ENCODE measurements at regions not wholly inside any gene's neighbourhood (a gene's known extent, or its start where the extent isn't known, plus 50 kb on each side); places are given as distances from the start of the nearest gene placed in this dataset.

- Histone ChIP-seq H3K27me3 (ENCODE audit: insufficient read depth, low read length) (no peaks in the 10 kb centered on the region), H3K36me3 (ENCODE audit: control insufficient read depth in 1 of 2, insufficient read depth in 2 of 2, low read length in 2 of 2) (no peaks in the 10 kb centered on the region), H3K4me2 (ENCODE audit: low read length) (no peak overlapping the region), H3K79me2 (ENCODE audit: insufficient read depth, low read length) (no peaks in the 10 kb centered on the region), H3K4me1 (ENCODE audit: control insufficient read depth in 1 of 2, insufficient read depth in 2 of 2, low read length in 2 of 2) (no peaks in the 10 kb centered on the region), H3K9ac (ENCODE audit: low read length) (no peak overlapping the region), H3K9me3 (ENCODE audit: control insufficient read depth in 1 of 2, insufficient read depth in 1 of 2, low read depth in 1 of 2, low read length in 2 of 2) (peaks cover 9 to 12% of the 10 kb centered on the region in 2 experiments; a peak in 2 of 4 replicates), H3K4me3 (replicated peaks in 1 of 2; ENCODE audit: low read depth in 1 of 2, low read length in 2 of 2) (no peak overlapping the region), H4K20me1 (ENCODE audit: insufficient read depth) (no peaks in the 10 kb centered on the region), H2AFZ (ENCODE audit: low read depth, low read length, poor library complexity, severe bottlenecking) (no peak overlapping the region), H3K27ac (ENCODE audit: low read depth, low read length) (no peak overlapping the region), H3K9me2 (ENCODE audit: insufficient read depth) (no peaks in the 10 kb centered on the region)
- ChIA-PET POLR2A (no interaction called here), RAD21 (ENCODE audit: low non-redundant PET in 1 of 2, low total read pairs in 2 of 2, uncharacterized antibody in 2 of 2, unreplicated experiment in 2 of 2) (no interaction called here), CTCF (no interaction called here)
- ATAC-seq (no peak), DNase-seq (ENCODE audit: low read depth, low spot score) (no peak)
- TF ChIP-seq, protein P1, sequence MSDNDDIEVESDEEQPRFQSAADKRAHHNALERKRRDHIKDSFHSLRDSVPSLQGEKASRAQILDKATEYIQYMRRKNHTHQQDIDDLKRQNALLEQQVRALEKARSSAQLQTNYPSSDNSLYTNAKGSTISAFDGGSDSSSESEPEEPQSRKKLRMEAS (IDR thresholded peaks at IDR 0.05): no peak
- TF ChIP-seq ZBTB33 (IDR thresholded peaks at IDR 0.05; ENCODE audit: extremely low read depth, insufficient replicate concordance, low read length) (no peak), POLR2AphosphoS5 (IDR thresholded peaks at IDR 0.05; ENCODE audit: low read depth, low read length) (no peak), CTCF (IDR thresholded peaks at IDR 0.05 in 2 of 3, conservative IDR thresholded peaks at IDR 0.05 in 1 of 3; ENCODE audit: borderline replicate concordance in 1 of 3, insufficient read depth in 1 of 3, low read depth in 2 of 3, low read length in 2 of 3) (no peak), EGR1 (IDR thresholded peaks at IDR 0.05; ENCODE audit: low read depth) (no peak), RAD21 (IDR thresholded peaks at IDR 0.05; ENCODE audit: low read depth) (no peak), ZFX (IDR thresholded peaks at IDR 0.05) (no peak), ELF1 (IDR thresholded peaks at IDR 0.05; ENCODE audit: borderline replicate concordance, low read depth) (no peak), FOSL1 (IDR thresholded peaks at IDR 0.05; ENCODE audit: low read depth) (no peak), POLR2A (IDR thresholded peaks at IDR 0.05; ENCODE audit: borderline replicate concordance, extremely low read depth, insufficient read depth, insufficient read length) (no peak), TCF7L2 (IDR thresholded peaks at IDR 0.05; ENCODE audit: borderline replicate concordance, extremely low read depth, insufficient read depth, insufficient read length) (no peak), SRF (IDR thresholded peaks at IDR 0.05; ENCODE audit: low read depth) (no peak)
- TF ChIP-seq, protein P2, sequence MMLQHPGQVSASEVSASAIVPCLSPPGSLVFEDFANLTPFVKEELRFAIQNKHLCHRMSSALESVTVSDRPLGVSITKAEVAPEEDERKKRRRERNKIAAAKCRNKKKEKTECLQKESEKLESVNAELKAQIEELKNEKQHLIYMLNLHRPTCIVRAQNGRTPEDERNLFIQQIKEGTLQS (IDR thresholded peaks at IDR 0.05): no peak
- TF ChIP-seq, protein P3, sequence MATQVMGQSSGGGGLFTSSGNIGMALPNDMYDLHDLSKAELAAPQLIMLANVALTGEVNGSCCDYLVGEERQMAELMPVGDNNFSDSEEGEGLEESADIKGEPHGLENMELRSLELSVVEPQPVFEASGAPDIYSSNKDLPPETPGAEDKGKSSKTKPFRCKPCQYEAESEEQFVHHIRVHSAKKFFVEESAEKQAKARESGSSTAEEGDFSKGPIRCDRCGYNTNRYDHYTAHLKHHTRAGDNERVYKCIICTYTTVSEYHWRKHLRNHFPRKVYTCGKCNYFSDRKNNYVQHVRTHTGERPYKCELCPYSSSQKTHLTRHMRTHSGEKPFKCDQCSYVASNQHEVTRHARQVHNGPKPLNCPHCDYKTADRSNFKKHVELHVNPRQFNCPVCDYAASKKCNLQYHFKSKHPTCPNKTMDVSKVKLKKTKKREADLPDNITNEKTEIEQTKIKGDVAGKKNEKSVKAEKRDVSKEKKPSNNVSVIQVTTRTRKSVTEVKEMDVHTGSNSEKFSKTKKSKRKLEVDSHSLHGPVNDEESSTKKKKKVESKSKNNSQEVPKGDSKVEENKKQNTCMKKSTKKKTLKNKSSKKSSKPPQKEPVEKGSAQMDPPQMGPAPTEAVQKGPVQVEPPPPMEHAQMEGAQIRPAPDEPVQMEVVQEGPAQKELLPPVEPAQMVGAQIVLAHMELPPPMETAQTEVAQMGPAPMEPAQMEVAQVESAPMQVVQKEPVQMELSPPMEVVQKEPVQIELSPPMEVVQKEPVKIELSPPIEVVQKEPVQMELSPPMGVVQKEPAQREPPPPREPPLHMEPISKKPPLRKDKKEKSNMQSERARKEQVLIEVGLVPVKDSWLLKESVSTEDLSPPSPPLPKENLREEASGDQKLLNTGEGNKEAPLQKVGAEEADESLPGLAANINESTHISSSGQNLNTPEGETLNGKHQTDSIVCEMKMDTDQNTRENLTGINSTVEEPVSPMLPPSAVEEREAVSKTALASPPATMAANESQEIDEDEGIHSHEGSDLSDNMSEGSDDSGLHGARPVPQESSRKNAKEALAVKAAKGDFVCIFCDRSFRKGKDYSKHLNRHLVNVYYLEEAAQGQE (IDR thresholded peaks at IDR 0.05; ENCODE audit: low read depth): no peak
- intact Hi-C loops (cut with micrococcal nuclease): no loop called here
- BruUV-seq (replicated peaks): no TSS peak
These were observed 921.1 kb downstream of the SOCS6 start for GRCh38 chr18:71209944-71210343.

Data from HCT116 (cell line).